GM21737 (cell line): ENCODE measurements at regions not wholly inside any gene's neighbourhood (a gene's known extent, or its start where the extent isn't known, plus 50 kb on each side); places are given as distances from the start of the nearest gene placed in this dataset.

Experiments used
- ATAC-seq: cut with Tn5 transposase; IDR thresholded peaks from one replicate; pipeline ENCODE4 v1.9.1; 2021; ENCODE audit warnings: mild to moderate bottlenecking, moderate library complexity; ENCODE audit not compliant: unreplicated experiment

- no peak for ATAC-seq
These were observed 345.5 kb upstream of the CDH4 start for GRCh38 chr20:60906555-60906954.

GRCh38 chr20:60913298-60913697 lies 338.8 kb upstream of the CDH4 start:
- ATAC-seq = no peak

GRCh38 chr20:60921022-60921622 lies 330.9 kb upstream of the CDH4 start:
- no peak for ATAC-seq

GRCh38 chr20:60926831-60927230 lies 325.2 kb upstream of the CDH4 start:
- no peak for ATAC-seq

- ATAC-seq = no peak
These were observed 323.7 kb upstream of the CDH4 start for GRCh38 chr20:60928341-60928740.

- no peak for ATAC-seq
These were observed 321.9 kb upstream of the CDH4 start for GRCh38 chr20:60930023-60930790.

GRCh38 chr20:60931696-60932095 lies 320.4 kb upstream of the CDH4 start:
- no peak for ATAC-seq

GRCh38 chr20:60934724-60935123 lies 317.3 kb upstream of the CDH4 start:
- no peak for ATAC-seq

- no peak for ATAC-seq
These were observed 316.1 kb upstream of the CDH4 start for GRCh38 chr20:60935971-60936370.

- ATAC-seq = no peak
These were observed 314.5 kb upstream of the CDH4 start for GRCh38 chr20:60937585-60937984.

GRCh38 chr20:60941379-60941778 lies 310.7 kb upstream of the CDH4 start:
- no peak for ATAC-seq

GRCh38 chr20:60947819-60948218 lies 304.2 kb upstream of the CDH4 start:
- ATAC-seq = no peak

GRCh38 chr20:60948224-60948623 lies 303.8 kb upstream of the CDH4 start:
- no peak for ATAC-seq

GRCh38 chr20:60950561-60950960 lies 301.5 kb upstream of the CDH4 start:
- no peak for ATAC-seq

- ATAC-seq = no peak
These were observed 301.1 kb upstream of the CDH4 start for GRCh38 chr20:60950974-60951373.

- no peak for ATAC-seq
These were observed 299.2 kb upstream of the CDH4 start for GRCh38 chr20:60952861-60953260.

- ATAC-seq = no peak
These were observed 298.7 kb upstream of the CDH4 start for GRCh38 chr20:60953321-60953720.

- no peak for ATAC-seq
These were observed 296.4 kb upstream of the CDH4 start for GRCh38 chr20:60955706-60956105.

GRCh38 chr20:60956194-60956593 lies 295.9 kb upstream of the CDH4 start:
- no peak for ATAC-seq

- ATAC-seq = no peak
These were observed 294.4 kb upstream of the CDH4 start for GRCh38 chr20:60957621-60958020.

GRCh38 chr20:60959971-60960370 lies 292.1 kb upstream of the CDH4 start:
- no peak for ATAC-seq

- no peak for ATAC-seq
These were observed 291.6 kb upstream of the CDH4 start for GRCh38 chr20:60960500-60960899.

GRCh38 chr20:60961551-60961950 lies 290.5 kb upstream of the CDH4 start:
- no peak for ATAC-seq
